Neutrophil (primary cell): ENCODE measurements at regions not wholly inside any gene's neighbourhood (a gene's known extent, or its start where the extent isn't known, plus 50 kb on each side); places are given as distances from the start of the nearest gene placed in this dataset.

Source experiments
- H3K27ac ChIP-seq: fragments of 200-600 bp; sonication (generic); 2 replicates; pipeline ENCODE4 v1.5.1; 2016; ENCODE audit warnings: mild to moderate bottlenecking, moderate library complexity
- H3K27me3 ChIP-seq: fragments of 200-600 bp; sonication (generic); 2 replicates; pipeline ENCODE4 v1.6.0; 2016; ENCODE audit warnings: mild to moderate bottlenecking
- H3K36me3 ChIP-seq: fragments of 200-600 bp; sonication (generic); 2 replicates; pipeline ENCODE4 v1.5.1; 2017
- H3K4me1 ChIP-seq, 2 experiments: fragments of 200-600 bp in 1 of 2; sonication (generic) in 1 of 2; 1 replicate in 1 of 2; 2 replicates in 1 of 2; pipeline versions ENCODE4 v1.5.1 to v1.6.1; 2013 to 2016; ENCODE audit warnings: low read depth in 1 of 2, low read length in 1 of 2, mild to moderate bottlenecking in 1 of 2, moderate library complexity in 1 of 2; ENCODE audit not compliant: control insufficient read depth in 1 of 2, insufficient read depth in 1 of 2
- H3K4me3 ChIP-seq, 2 experiments: fragments of 200-600 bp in 1 of 2; sonication (generic) in 1 of 2; 1 replicate in 1 of 2; 2 replicates in 1 of 2; pipeline ENCODE4 v1.5.1; 2013 to 2016; ENCODE audit warnings: low read depth in 1 of 2, low read length in 1 of 2, mild to moderate bottlenecking in 1 of 2, moderate library complexity in 1 of 2
- H3K9me3 ChIP-seq: fragments of 200-600 bp; sonication (generic); 2 replicates; pipeline ENCODE4 v1.5.1; 2016
- TF ChIP-seq, protein P1 (sequence below): fragments of 200-600 bp; sonication (generic); IDR thresholded peaks from 2 replicates; pipeline ENCODE4 v1.5.1; 2016; ENCODE audit warnings: antibody characterized with exemption

GRCh38 chr12:75606151-75606550, 94.7 kb upstream of the KRR1 start:
- H3K4me1 ChIP-seq, result no peaks in the 10 kb centered on the region

DNA sequence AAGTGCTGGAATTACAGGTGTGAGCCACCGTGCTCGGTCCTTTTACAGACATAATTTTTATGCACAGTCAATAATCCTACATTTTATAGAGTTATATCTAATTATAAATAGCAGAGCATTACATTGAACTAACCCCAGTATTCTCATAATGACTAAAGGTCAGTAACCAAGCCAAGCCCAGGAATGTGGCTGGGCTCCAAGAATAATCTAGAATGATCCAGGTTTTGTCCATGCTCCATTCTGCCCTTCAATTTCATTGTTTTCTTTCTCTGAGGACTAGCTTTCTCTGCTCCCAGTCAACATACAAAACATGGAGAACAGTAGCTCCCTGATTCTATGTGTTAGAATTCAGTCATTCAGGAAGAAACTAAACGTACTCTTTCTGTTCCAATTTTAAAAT, 92.1 kb upstream of the KRR1 start:
- H3K9me3 ChIP-seq, result no peaks in the 10 kb centered on the region
- no peaks in the 10 kb centered on the region for H3K36me3 ChIP-seq
- H3K4me3 ChIP-seq, result no peak overlapping the region
- TF ChIP-seq, protein P1, sequence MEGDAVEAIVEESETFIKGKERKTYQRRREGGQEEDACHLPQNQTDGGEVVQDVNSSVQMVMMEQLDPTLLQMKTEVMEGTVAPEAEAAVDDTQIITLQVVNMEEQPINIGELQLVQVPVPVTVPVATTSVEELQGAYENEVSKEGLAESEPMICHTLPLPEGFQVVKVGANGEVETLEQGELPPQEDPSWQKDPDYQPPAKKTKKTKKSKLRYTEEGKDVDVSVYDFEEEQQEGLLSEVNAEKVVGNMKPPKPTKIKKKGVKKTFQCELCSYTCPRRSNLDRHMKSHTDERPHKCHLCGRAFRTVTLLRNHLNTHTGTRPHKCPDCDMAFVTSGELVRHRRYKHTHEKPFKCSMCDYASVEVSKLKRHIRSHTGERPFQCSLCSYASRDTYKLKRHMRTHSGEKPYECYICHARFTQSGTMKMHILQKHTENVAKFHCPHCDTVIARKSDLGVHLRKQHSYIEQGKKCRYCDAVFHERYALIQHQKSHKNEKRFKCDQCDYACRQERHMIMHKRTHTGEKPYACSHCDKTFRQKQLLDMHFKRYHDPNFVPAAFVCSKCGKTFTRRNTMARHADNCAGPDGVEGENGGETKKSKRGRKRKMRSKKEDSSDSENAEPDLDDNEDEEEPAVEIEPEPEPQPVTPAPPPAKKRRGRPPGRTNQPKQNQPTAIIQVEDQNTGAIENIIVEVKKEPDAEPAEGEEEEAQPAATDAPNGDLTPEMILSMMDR, result no peak
- no peaks in the 10 kb centered on the region for H3K4me1 ChIP-seq
- no peaks in the 10 kb centered on the region for H3K27me3 ChIP-seq
- no peak overlapping the region for H3K27ac ChIP-seq

More at GRCh38 chr12:75606151-75606550, 94.7 kb upstream of the KRR1 start:
- H3K9me3 ChIP-seq, result no peaks in the 10 kb centered on the region
- H3K36me3 ChIP-seq, result no peaks in the 10 kb centered on the region
- TF ChIP-seq, protein P1, result no peak
- H3K4me3 ChIP-seq, result no peak overlapping the region
- H3K27me3 ChIP-seq, result no peaks in the 10 kb centered on the region
- no peak overlapping the region for H3K27ac ChIP-seq

- H3K4me3 ChIP-seq, result no peak overlapping the region
- no peaks in the 10 kb centered on the region for H3K36me3 ChIP-seq
- TF ChIP-seq, protein P1, result no peak
- no peaks in the 10 kb centered on the region for H3K27me3 ChIP-seq
- no peak overlapping the region for H3K27ac ChIP-seq
- H3K9me3 ChIP-seq, result no peaks in the 10 kb centered on the region
- H3K4me1 ChIP-seq, result no peaks in the 10 kb centered on the region
These were observed 90.7 kb upstream of the KRR1 start for GRCh38 chr12:75602106-75602505.

- no peaks in the 10 kb centered on the region for H3K9me3 ChIP-seq
- no peaks in the 10 kb centered on the region for H3K36me3 ChIP-seq
- H3K4me1 ChIP-seq, result no peaks in the 10 kb centered on the region
- H3K27ac ChIP-seq, result no peak overlapping the region
- no peak overlapping the region for H3K4me3 ChIP-seq
- H3K27me3 ChIP-seq, result no peaks in the 10 kb centered on the region
- TF ChIP-seq, protein P1, result no peak
These were observed 88.7 kb upstream of the KRR1 start for GRCh38 chr12:75600146-75600545.

GRCh38 chr12:75599061-75599460, 87.7 kb upstream of the KRR1 start:
- H3K27me3 ChIP-seq, result no peaks in the 10 kb centered on the region
- H3K27ac ChIP-seq, result no peak overlapping the region
- TF ChIP-seq, protein P1, result no peak
- no peak overlapping the region for H3K4me3 ChIP-seq
- no peaks in the 10 kb centered on the region for H3K9me3 ChIP-seq
- H3K36me3 ChIP-seq, result no peaks in the 10 kb centered on the region
- no peaks in the 10 kb centered on the region for H3K4me1 ChIP-seq

- Histone ChIP-seq H3K27ac (no peak overlapping the region), H3K4me1 (no peaks in the 10 kb centered on the region), H3K36me3 (no peaks in the 10 kb centered on the region), H3K9me3 (no peaks in the 10 kb centered on the region), H3K27me3 (no peaks in the 10 kb centered on the region), H3K4me3 (no peak overlapping the region)
- TF ChIP-seq, protein P1, result no peak
These were observed 85.0 kb upstream of the KRR1 start for GRCh38 chr12:75596406-75596805.
